ENCODE measurements at regions not wholly inside any gene's neighbourhood (a gene's known extent, or its start where the extent isn't known, plus 50 kb on each side); places are given as distances from the start of the nearest gene placed in this dataset.

DNA sequence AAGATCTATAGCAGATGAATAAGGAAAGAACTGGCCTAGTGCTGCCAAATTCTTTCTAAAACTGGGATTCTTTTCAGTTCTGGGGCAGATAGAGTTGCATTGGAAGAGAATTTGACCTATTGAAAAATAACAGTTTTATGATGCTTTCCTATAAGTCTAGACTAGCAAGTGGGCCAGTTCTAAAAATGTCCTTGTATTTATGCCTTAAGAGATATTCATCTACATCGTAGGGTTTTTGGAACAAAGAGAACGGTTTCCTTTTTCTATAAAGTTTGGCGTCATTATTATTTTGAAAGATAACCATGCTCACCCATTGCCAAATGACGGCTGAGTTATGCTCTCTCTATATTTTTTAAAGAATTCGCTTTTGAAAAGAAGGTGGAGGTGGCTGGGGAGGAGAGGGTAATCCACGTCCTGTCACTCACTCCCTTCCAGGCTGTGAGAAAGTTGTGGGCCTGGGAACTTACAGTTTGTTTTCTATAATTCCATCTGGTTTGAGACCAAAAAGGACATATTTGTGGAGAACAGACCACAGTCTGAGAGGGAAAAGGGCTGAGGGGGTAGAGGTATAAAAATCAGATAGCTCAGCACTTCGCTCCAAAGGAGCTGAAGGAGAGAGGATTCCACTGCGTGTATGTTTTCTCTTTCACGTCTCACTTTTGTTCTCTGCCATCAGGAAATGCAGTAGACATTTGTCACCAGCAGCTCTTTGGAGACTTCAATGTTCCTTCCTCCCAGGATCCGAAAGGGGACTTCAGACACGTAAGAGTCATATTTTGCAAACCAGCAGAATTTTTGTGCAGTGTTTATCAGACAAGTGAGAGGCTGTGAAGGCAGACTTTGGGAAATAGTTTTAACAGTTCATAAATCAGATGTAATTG, 281.9 kb upstream of the FN1 start:
- no peak for DNase-seq (ENCODE audit: low spot score)

- DNase-seq (ENCODE audit: low spot score) = no peak
Observed at GRCh38 chr2:215716956-215717355, 281.1 kb upstream of the FN1 start.

- peak; percentile 42 for DNase-seq (ENCODE audit: low spot score)
Observed at GRCh38 chr2:215712871-215713790, 277.3 kb upstream of the FN1 start.

- no peak for DNase-seq (ENCODE audit: low spot score)
Observed at GRCh38 chr2:215712219-215712868, 276.5 kb upstream of the FN1 start.

GRCh38 chr2:215711471-215712034, 275.7 kb upstream of the FN1 start:
- DNase-seq (ENCODE audit: low spot score) = no peak

DNA sequence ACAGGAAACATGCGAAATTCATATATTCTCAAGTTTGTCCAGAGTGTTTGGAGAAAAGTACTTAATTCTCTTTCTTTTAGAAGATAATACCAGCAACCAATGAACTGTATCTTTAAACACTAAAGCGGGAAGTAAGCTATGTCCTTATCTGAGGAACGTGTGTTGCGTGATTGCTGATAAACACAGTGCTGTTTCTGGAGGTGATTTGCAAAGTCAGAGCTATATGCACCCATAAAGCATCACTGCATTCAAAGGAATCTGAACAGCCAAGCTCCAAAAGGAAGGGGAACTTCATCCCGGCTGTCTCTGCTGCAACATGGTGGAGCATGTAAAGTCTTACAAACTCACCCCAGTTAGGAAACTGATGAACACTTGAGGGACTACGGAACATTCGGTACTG, 271.7 kb upstream of the FN1 start:
- no peak for DNase-seq (ENCODE audit: low spot score)

- no peak for DNase-seq (ENCODE audit: low spot score)
Observed at GRCh38 chr2:215705771-215706361, 270.0 kb upstream of the FN1 start.

DNA sequence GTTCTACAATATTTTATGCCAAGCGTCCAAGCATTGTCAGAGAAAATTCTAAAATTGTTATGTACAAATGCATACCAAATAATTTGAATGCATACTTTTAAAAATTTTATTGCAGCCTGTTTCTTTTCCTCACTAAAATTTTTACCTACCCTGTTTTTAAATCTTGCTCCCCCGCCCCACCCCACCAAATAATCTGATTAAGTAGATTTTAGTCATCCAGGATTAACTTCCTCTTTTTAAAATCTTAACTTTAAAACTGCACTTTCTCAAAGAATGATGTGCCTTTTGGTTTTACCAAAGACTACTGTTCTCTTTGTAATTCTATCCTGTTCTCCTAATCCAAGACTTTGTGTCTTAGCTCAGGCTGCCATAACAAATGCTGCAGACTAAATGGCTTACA, 269.4 kb upstream of the FN1 start:
- DNase-seq (ENCODE audit: low spot score) = no peak

DNA sequence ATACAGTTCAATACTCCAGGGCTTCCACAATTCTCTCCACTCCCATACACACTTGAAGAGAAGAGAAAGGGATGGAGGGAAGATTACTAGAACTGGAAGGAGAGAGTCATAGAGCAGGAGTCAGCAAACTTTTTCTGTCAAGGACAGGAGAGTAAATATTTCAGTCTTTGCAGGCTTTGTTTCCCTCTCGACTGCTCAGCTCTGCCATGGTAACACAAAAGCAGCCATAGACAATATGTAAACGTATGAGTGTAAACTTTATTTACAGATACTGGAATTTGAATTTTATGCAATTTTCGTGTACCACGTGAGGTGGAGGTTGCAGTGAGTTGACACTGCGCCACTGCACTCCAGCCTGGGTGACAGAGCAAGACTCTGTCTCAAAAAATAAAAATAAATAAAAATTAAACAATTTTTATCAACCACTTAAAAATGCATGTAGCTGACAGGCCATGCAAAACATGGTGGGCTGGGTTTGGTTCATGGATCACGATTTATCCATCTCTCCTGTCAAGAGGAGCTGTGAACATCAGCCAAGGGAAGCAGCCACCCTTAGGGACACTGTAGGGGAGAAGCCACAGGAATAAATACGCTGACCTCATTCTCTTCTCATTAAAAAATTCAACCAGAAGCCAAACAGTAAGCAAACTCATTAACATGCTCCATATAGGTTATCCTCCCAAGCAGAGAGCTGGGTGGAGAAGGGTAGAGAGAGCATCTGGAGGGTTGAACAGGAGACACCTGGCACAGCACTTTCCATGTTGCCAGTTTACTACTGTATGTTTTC, 266.4 kb upstream of the FN1 start:
- DNase-seq (ENCODE audit: low spot score) = no peak

- no peak for DNase-seq (ENCODE audit: low spot score)
Observed at GRCh38 chr2:215699700-215700538, 264.1 kb upstream of the FN1 start.

GRCh38 chr2:215699018-215699417, 263.1 kb upstream of the FN1 start:
- DNase-seq (ENCODE audit: low spot score) = no peak

- DNase-seq (ENCODE audit: low spot score) = peak; percentile 72
Observed at GRCh38 chr2:215698566-215698965, 262.7 kb upstream of the FN1 start.

GRCh38 chr2:215697496-215697895, 261.6 kb upstream of the FN1 start:
- no peak for DNase-seq (ENCODE audit: low spot score)

DNA sequence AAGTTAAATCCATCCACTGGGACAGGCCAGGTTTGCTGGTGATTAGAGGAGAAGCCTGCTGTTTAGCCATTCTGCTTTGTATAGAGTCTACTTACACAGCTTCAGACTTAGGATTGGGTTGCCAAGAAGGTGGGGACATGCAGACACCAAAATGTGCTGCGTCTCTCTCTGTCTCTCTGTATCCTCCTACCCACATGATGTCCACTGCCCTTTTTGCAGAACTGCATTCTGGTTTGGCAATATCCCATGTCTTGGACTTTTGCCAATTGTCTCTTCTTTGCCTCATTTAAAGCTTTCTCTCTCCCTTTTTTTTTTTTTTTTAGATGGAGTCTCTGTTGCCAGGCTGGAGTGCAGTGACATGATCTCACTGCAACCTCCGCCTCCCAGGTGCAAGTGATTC, 261.1 kb upstream of the FN1 start:
- no peak for DNase-seq (ENCODE audit: low spot score)

DNA sequence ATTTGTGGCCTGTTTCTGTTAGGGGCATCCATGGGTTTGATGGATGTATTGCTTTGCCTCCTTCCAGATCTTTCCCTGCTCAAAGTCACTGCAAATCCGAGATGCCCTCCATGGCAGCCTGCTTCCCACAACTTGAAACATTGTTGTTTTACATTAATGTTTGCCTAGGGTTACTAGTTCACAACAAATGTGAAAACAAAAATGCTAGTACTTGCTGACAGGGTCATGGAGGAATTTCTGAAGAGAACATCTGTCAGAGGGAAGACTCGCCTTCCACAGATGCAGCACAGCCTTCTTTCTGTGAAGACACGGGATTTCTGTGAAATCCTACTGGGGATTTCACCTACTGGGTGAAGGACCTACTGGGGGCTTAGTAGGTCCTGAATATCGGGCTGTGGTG, 260.0 kb upstream of the FN1 start:
- DNase-seq (ENCODE audit: low spot score) = no peak

DNA sequence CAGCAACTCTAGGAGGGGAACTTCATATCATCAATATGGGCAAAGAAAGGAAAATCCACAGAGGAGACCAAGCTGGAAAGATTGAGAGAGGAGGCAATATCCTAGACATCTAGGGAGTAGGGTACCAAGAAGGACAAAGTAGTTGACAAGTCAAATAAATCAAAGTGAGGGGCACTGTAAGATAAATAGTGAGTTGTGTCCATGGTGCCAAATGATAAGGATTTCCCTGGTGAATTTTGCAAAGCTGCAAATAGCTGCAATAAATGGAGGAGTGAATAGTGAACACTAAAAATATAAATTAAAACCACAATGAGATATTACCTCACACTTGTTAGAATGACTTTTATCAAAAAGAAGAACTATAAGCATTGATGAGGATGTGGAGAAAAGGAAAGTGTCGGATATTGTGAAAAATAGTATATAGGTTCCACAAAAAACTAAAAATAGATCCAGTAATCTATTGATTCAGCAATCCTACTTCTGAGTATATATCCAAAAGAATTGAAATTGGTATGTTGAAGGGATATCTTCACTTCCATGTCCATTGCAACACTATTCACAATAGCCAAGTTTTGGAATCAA, 258.2 kb upstream of the FN1 start:
- no peak for DNase-seq (ENCODE audit: low spot score)

DNA sequence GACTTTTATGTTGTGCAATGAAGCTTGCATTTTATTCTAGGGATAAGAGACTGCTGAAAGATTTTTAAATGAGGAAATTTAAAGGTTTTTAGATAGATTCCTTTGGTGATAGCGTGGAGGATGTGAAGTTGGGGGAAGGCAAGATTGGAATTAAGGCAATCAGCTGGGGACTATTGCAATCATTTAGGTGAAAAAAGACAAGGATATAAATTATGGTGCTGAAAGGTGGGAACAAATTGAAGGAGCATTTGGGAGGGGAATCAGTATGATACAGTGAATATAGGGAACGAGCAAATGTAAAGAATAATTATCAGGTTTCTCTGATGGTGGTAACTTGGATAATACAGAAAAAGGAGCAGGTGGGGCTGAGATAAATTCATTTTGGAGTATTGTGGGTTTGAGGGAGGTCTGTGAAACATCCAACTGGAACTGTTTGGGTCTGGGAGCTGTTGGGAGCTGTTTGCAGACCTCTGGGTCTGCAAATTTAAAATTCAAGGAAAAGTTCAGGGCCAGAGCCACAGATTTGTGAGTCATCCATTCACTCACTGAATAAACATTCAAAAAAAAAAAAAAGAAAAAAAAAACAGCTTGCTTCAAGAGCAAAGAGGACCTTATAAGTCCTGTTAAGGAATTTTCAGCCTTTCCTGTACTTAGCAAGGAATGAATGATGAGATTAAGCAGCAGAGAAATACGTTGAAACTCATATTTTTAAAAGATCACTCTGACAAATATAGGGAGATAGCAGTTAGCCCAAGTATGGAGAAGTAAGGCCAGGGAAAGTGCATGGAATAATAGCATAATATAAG, 257.5 kb upstream of the FN1 start:
- peak; percentile 47 for DNase-seq (ENCODE audit: low spot score)

DNA sequence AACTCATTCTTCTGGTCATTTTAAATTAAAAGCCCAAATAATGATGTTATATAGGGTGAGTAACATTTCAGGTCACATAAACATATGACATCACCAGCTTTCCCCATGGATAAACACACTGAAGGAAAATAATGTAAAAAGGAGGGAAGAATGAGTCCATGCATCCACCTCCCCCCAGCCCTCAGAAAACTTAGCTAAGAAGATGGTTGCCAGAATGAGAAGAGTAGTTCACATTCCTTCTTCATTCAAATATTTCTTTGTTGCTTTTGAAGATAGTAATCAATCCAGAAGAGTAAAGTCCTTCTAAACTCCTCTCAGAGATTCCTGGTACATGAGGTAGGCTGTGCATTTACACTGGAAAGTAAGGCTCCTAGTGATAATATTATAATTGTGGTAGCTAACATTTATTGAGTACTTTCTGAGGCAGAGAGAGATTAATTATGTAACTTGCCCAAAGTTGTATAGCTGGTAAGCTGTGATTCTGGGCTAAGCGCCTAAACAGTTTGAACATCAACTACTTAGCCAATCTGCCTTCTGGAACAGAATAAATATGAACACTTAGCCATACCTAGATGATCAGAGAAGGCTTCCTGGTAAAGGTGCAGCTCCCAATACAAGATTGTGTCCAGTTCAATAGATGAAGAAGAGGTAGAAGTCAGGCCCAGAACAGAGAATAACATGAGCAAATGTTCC, 256.7 kb upstream of the FN1 start:
- DNase-seq (ENCODE audit: low spot score) = no peak
